GM18858 (cell line): ENCODE measurements at regions not wholly inside any gene's neighbourhood (a gene's known extent, or its start where the extent isn't known, plus 50 kb on each side); places are given as distances from the start of the nearest gene placed in this dataset.

Experiments used
- ATAC-seq: cut with Tn5 transposase; IDR thresholded peaks from one replicate; pipeline ENCODE4 v1.9.1; 2021; ENCODE audit not compliant: unreplicated experiment

DNA sequence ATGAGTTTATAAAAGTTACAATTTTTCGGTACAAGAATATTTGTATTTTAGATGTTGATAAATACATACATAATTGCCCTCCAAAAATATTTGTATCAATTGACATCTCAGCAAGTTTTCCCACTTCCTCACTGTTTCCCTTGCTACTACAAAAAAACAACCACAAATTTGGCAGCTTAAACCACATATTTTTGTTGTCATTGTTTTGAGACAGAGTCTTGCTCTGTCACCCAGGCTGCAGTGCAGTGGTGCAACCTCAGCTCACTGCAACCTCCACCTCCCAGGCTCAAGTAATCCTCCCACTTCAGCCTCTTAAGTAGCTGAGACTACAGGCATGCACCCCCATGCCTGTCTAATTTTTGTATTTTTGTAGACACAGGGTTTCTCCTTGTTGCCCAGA is 162.8 kb upstream of the RARB start:
- no peak for ATAC-seq

GRCh38 chr3:25266677-25267076 is 161.4 kb upstream of the RARB start:
- no peak for ATAC-seq

DNA sequence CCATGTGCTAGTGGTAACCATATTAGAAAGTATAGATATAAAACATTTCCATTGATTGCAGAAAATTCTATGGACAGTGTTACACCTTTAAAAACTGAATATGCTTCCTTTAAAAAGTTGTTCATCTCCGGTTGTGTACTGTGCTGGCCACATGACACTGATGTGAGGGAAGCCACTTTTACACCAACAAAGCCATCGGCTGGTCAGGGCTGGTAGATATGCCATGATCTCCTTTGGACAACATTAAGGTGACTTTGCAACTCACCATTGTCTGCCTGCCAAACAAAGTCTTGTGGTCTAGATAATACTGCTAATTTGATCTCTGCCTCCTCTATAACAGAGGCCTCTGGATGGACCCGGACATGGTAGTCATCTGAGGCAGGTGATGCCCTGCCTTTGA is 156.0 kb upstream of the RARB start:
- ATAC-seq, result no peak

DNA sequence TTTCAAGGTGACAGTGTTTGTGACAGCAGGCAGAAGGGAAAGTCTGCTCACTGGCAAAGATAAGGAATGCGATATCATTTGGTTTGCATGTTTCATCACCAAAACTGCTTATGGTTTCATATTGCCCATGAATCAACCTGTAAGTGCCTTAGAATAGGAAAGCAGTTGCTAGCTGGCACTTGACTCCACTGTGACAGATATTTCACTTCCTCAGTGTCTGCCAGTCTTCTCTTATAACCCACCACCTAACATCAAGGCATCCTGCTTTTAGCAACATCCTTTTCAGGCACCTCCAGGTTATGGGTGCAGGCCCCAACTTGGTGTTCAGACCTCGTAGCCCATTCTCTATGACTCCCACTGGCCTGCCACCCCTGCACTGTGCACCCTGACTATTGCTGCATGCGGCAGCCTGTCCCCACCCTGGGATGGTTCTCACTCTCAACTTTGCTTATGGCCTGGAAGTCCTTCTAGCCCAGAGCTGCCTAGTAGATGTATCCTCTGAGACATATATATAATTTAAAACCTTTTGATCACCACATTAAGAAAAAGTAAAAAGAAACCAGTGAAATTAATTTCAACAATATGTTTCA is 154.4 kb upstream of the RARB start:
- ATAC-seq, result no peak

- no peak for ATAC-seq
These were observed 150.6 kb upstream of the RARB start for GRCh38 chr3:25277503-25277902.

GRCh38 chr3:25281041-25281731 is 146.9 kb upstream of the RARB start:
- no peak for ATAC-seq

DNA sequence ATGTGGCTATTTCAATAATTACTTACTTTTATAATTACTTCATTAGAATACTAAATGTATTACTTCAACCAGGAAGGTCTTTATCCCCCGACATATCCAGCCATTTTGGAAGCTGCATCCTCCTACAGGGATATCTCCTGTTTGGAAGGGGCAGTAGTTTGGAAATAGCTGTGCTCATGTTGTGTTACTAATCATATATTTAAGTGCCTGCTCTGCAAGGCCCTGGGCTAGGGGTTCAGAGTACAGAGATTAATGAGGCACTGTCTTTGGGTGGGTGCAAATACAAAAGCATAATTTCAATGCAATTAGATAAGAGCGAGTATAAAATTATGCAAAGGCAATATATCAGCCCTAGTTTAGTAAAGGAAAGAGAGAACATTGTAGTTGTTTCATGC is 146.3 kb upstream of the RARB start:
- ATAC-seq, result no peak

- ATAC-seq, result no peak
These were observed 144.4 kb upstream of the RARB start for GRCh38 chr3:25283613-25284012.

DNA sequence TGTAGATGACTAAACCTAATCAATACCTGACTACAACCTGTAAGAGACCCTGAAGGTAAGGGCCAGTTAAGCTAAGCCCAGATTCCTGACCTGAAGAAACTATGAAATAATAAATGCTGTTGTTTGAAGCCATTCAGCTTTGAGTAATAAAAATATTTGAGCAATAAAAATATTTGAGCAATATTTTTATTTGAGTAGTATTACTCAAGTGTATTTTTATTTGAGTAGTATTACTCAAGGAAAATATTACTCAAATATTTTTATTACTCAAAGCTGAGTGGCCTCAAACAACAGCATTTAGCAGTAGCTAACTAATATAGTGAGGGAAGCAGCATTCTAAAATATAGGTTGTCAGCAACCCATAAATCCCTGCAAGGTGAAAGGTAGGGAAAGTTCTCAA is 143.8 kb upstream of the RARB start:
- ATAC-seq, result no peak

DNA sequence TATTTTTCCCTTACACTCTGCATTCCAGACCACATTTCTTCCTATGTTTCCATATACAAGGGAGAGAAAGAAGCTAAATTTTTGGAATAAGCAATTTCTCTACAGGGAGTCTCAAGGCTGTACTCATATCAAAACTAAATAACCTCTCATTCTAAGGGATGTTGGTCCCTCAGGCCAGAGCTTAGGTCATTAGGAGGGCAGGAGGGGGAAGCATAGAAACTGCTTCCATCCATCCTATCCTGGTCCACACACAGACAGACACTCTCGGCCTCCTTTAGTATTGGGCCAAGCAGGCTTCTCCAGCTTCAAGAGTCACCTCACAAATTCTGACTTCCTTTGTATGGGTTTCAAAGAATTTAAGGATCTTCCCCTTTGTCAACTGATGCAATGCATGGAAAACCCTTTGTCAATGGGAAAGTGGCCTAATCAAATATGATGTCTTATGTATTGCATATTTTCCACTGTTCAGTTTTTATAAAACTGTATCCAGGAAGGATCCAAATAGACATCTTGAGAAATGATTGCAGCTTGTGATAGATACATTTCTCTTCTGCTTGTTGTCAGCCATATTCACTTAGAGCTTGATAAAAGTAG is 140.7 kb upstream of the RARB start:
- no peak for ATAC-seq

GRCh38 chr3:25288413-25288812 is 139.7 kb upstream of the RARB start:
- no peak for ATAC-seq

DNA sequence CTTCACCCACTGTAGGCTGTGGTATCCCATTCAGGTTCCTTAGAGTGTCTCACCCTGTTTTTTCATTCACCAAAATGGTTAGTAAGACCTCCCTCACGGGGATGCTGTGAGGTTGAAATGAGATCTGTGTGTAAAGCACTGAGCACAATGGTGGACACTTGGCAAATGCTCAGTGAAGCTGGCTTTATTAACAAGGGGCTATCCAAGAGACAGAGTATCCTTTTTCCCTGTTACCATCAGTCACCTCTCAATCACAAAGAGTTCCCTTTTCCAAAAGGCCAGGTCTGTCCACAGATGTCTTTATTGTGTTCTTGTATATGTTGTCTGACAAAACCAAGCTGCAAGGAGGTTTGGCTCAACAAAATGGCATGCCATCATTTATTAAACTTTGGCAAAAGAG is 138.9 kb upstream of the RARB start:
- ATAC-seq, result no peak

DNA sequence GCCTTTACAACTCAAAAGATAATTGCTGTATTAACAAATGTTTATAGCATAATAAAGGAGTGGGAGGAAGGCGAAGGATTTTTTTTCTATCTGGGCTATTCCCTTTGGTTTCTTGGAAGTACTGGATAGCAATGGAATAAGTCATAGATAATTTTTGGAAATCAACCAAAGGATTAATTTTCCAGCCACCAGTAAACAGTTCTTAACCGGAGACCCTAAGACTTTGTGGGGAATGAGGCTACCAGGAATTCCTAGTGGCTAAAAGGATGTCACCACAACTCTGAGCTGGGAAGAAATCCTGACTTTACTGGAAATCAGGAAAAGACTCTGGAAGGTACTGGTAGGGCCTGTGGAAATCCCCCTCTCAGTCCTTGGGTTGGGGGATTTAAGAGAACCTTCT is 138.4 kb upstream of the RARB start:
- no peak for ATAC-seq

DNA sequence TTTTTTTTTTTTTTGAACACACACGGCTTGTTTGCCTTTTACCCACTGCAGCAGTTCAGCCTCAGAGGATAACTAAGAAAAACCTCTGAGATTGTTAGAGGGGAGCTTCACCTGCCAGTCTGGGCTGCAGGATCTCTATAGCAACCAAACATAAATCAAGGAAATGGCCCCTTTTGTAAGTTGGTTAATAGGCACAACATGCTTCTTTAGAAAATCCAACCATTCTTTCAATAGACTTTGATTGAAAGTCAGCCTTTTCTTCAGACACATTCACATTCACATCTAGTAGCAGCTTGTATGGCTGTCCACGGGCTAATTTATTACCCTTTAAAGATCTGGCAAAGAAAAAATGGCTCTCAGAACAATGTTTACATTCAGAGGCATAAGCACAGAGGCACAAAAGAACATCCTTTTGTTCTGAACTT is 136.6 kb upstream of the RARB start:
- no peak for ATAC-seq

- ATAC-seq, result no peak
These were observed 136.0 kb upstream of the RARB start for GRCh38 chr3:25292036-25292435.

DNA sequence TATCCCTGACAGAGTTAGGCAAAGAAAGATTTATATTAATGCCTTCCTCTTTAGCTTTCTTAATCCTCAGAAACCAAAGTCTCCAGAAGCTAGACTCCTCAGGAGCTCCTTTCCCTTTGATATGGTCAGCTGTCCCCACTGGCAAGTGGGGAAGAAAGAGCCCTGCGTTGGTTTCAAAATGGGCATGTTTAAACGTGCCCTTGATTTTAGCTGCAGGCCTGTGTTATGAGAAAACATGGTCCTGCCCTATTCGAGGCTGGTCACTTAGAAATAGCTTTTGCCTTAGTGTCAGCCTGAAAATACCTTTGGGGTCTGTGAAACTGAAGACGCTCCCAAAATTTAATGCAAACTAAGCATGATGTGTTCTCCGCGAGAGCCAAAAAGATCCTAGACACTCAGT is 135.5 kb upstream of the RARB start:
- no peak for ATAC-seq

DNA sequence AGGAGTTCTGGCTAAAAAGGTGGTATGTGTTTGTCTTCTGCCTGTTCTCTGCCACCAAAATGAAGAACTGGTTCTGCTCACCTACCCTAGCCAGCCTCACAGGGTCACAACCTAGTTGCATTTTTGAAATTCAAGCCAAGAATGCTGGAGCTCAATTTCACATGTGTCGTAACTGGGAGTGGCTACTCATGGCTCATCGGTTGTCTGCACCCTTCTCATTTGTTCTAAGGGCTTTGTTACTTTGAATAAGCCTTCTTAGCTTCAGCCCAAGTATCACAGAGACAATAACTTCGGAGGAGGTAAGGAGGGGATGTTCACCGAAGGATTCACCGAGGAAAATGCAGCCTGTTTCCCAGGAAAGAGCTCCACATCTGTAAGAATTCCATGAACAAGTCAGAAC is 134.3 kb upstream of the RARB start:
- ATAC-seq, result no peak

DNA sequence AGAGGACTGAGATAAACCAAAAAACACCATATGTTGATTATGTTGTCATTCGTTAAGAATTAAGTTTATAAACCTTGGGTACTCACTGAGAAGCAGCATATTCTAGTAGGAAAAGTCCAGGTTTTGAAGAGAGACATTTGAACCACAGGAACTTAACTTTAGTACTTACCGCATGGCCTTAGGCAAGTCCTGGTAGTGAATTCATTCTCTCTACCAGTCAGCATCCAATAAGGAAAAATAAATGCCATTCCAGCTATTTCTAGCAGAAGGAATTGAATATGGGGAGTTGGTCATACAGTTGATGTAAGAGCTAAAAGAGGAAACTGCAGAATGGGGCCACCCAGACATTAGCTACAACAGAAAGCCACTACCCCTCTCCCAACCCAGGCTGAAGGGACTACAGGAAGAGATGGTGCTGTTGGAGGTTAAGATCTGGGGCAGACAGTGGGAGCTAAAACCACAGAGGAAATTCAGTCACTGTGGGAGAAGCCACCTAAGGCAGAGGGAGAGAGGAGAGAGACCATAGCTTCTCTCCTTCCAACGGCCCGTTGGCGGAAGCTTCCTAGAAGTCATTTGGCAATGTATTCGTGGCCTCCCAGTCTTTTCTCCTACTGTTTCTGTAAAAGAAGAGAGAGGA is 133.8 kb upstream of the RARB start:
- no peak for ATAC-seq

DNA sequence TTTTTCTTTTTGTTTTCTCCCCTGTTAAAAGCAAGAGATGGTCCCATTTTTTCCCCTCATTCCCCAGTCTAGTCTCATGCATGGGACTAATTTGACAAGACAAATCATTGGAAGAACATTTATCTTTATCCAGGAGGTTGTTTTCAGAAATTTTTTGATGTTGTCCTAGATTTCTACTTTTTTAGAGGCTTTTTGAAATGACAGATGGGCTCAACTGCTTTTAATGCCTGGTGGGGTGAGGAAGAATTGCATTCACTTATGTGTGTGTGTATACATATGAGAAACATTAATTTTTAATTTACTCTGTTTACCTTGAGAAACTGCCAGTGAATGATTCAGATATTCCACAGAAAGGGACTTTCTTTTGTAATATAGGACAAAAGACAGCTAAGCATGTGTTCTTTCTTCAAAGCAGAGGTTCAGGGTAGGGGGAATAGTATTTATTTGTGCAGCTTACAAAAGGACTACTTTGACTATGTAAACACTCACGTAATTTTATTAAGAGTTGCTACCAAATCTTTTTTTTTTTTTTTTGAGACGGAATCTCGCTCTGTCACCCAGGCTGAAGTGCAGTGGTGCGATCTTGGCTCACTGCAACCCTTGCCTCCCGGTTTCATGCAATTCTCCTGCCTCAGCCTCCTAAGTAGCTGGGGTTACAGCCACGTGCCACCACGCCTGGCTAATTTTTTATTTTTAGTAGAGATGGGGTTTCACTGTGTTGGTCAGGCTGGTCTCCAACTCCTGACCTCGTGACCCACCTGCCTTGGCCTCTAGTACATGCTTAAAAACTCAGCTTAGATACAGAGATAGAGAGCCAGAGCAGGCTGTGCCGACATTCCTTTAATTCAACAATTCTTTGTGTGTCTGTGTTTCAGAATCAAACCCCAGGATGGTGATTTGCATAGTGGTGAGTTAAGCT is 130.1 kb upstream of the RARB start:
- ATAC-seq, result no peak

DNA sequence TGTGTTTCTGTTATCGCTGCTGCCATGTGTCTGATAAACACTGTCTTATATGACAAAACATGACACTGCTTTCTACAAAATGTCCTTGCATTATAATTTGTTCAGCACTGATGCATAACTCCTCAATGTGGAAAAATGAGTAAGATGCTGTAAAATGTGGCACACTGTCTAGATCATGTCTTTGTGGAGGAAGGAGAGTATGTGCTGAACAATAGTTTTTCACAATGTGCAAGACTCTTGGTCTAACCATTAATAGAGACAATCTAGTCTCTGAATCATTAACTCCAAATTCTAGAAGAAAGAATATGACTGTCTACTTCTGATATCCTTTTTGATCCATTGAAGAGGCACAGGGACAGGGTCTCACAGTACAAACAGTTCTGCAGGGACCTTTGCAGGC is 127.9 kb upstream of the RARB start:
- no peak for ATAC-seq

- ATAC-seq, result no peak
These were observed 123.1 kb upstream of the RARB start for GRCh38 chr3:25304916-25305315.
